Uterus (tissue), 2 donors: ENCODE measurements at regions not wholly inside any gene's neighbourhood (a gene's known extent, or its start where the extent isn't known, plus 50 kb on each side); places are given as distances from the start of the nearest gene placed in this dataset.
A peak's percentile ranks its signal among the peaks of the same experiment; 100 is the strongest.

Source experiments
- POLR2A ChIP-seq, 2 donors: fragments of 450-650 bp; IDR thresholded peaks; one replicate each; pipeline ENCODE4 v1.6.1; 2016; ENCODE audit warnings: antibody characterized with exemption in 2 of 2, mild to moderate bottlenecking in 1 of 2, moderate library complexity in 1 of 2
- TF ChIP-seq, protein P1 (sequence below), 4 experiments: fragments of 200-600 bp in 2 of 4; fragments of 450-650 bp in 2 of 4; sonication (generic) in 2 of 4; IDR thresholded peaks; one replicate each; pipeline ENCODE4 v1.5.1; 2016 to 2019; ENCODE audit warnings: antibody characterized with exemption in 4 of 4, mild to moderate bottlenecking in 2 of 4, moderate library complexity in 1 of 4

DNA sequence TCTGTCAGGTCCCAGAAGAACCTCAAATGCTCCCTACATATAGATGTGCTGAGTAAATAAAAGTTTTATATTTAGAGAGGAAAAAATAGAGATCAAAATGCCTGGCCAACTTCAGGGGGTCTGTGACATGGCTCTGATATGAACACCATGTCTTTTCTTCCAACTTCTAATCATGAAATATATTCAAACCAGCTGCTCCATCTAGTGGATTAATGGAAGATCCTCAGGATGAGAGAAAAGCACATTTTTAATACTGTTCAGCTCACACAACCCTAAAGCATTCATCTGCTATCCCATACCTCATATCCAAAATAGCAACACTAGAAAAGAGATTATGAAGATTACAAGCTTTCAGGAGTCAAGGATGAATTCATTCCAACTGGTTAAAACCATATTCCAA lies 56.0 kb upstream of the DOCK9 start:
- TF ChIP-seq, protein P1, sequence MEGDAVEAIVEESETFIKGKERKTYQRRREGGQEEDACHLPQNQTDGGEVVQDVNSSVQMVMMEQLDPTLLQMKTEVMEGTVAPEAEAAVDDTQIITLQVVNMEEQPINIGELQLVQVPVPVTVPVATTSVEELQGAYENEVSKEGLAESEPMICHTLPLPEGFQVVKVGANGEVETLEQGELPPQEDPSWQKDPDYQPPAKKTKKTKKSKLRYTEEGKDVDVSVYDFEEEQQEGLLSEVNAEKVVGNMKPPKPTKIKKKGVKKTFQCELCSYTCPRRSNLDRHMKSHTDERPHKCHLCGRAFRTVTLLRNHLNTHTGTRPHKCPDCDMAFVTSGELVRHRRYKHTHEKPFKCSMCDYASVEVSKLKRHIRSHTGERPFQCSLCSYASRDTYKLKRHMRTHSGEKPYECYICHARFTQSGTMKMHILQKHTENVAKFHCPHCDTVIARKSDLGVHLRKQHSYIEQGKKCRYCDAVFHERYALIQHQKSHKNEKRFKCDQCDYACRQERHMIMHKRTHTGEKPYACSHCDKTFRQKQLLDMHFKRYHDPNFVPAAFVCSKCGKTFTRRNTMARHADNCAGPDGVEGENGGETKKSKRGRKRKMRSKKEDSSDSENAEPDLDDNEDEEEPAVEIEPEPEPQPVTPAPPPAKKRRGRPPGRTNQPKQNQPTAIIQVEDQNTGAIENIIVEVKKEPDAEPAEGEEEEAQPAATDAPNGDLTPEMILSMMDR (IDR thresholded peaks at IDR 0.05) = peak; percentile 18 to 66 (median 44)
- TF ChIP-seq POLR2A (IDR thresholded peaks at IDR 0.05) = no peak
